ENCODE measurements at regions not wholly inside any gene's neighbourhood (a gene's known extent, or its start where the extent isn't known, plus 50 kb on each side); places are given as distances from the start of the nearest gene placed in this dataset.

- DNase-seq: no peak
- TF ChIP-seq POLR2A (IDR thresholded peaks at IDR 0.05; ENCODE audit: low read length): no peak
- no peak for TF ChIP-seq GATA1 (IDR thresholded peaks at IDR 0.05; ENCODE audit: low read depth, low read length)
Observed at GRCh38 chr19:31761281-31761913, 412.2 kb upstream of the TSHZ3 start.

DNA sequence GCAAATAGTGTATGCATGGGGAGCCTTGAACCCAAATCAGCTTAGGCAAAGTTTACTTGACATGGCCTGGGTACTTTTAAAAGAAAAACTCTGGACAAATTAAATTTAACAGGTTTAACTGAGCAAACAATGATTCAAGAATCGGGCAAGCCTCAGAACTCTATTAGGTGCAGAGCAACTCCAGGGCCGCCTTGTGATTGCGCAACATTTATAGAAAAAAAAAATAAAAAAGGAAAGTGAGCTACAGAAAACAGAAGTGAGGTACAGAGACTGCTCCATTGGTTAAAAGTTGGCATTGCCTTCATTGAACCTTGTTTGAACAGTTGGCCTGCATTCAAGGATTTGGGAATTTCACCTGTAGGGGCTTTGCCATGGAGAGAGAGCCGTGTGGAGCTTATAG, 421.0 kb upstream of the TSHZ3 start:
- no peak for DNase-seq
- no peak for TF ChIP-seq GATA1 (IDR thresholded peaks at IDR 0.05; ENCODE audit: low read depth, low read length)
- TF ChIP-seq POLR2A (IDR thresholded peaks at IDR 0.05; ENCODE audit: low read length): no peak

DNA sequence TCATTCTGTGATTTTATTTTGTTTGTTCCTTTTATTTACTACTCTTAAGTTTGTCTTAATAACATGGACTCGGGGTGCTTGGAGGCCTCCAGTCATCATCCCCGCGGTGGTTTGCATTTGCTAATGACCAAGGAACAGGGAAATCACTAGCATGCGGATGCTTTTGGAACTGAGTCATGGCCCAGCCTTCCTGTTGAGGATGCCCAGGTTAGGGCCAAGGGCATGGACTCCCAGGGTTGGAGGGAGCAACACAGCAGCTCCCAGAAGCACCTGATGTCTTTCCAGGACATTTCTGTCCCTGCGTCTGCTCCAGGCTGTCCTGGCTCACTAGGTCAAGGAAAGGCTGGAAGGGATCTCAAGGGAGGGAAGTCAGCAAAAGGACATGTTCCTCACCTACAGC, 423.7 kb upstream of the TSHZ3 start:
- no peak for DNase-seq

DNA sequence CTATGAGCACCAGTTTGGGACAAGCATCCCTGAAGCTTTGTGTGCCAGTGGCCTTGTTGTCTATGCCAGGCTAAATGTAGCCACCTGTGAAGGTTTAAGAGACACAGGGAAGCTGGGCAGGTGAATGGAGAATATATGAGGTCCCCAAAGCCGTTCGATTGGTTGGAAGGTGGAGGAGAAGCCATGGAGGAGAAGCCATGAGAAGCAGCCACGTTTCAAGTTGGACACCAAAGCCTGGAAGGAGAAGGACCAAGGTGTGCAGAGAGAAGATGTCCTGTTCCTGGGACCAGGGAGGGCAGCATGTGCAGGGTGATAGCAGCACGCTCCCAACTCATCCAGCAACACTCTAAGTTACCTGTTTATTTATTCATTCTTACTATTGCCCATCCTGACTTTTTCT, 432.3 kb upstream of the TSHZ3 start:
- TF ChIP-seq GATA1 (IDR thresholded peaks at IDR 0.05; ENCODE audit: low read depth, low read length) (no peak), POLR2A (IDR thresholded peaks at IDR 0.05; ENCODE audit: low read length) (no peak)

More for the DNA sequence above, 423.7 kb upstream of the TSHZ3 start:
- TF ChIP-seq GATA1 (IDR thresholded peaks at IDR 0.05; ENCODE audit: low read depth, low read length) (no peak), POLR2A (IDR thresholded peaks at IDR 0.05; ENCODE audit: low read length) (no peak)

GRCh38 chr19:31783592-31783991, 434.4 kb upstream of the TSHZ3 start:
- TF ChIP-seq GATA1 (IDR thresholded peaks at IDR 0.05; ENCODE audit: low read depth, low read length): no peak
- no peak for TF ChIP-seq POLR2A (IDR thresholded peaks at IDR 0.05; ENCODE audit: low read length)
- no peak for DNase-seq

More for the DNA sequence above, 432.3 kb upstream of the TSHZ3 start:
- DNase-seq: no peak

- no peak for TF ChIP-seq POLR2A (IDR thresholded peaks at IDR 0.05; ENCODE audit: low read length)
- TF ChIP-seq GATA1 (IDR thresholded peaks at IDR 0.05; ENCODE audit: low read depth, low read length): no peak
- no peak for DNase-seq
Observed at GRCh38 chr19:31784671-31785101, 435.4 kb upstream of the TSHZ3 start.

- no peak for DNase-seq
- TF ChIP-seq GATA1 (IDR thresholded peaks at IDR 0.05; ENCODE audit: low read depth, low read length) (no peak), POLR2A (IDR thresholded peaks at IDR 0.05; ENCODE audit: low read length) (no peak)
Observed at GRCh38 chr19:31801611-31802010, 452.4 kb upstream of the TSHZ3 start.

GRCh38 chr19:31803835-31804446, 454.7 kb upstream of the TSHZ3 start:
- DNase-seq: no peak
- no peak for TF ChIP-seq GATA1 (IDR thresholded peaks at IDR 0.05; ENCODE audit: low read depth, low read length)
- no peak for TF ChIP-seq POLR2A (IDR thresholded peaks at IDR 0.05; ENCODE audit: low read length)

- DNase-seq: no peak
- TF ChIP-seq POLR2A (IDR thresholded peaks at IDR 0.05; ENCODE audit: low read length): no peak
- TF ChIP-seq GATA1 (IDR thresholded peaks at IDR 0.05; ENCODE audit: low read depth, low read length): no peak
Observed at GRCh38 chr19:31804668-31805067, 455.4 kb upstream of the TSHZ3 start.

- DNase-seq: no peak
- TF ChIP-seq GATA1 (IDR thresholded peaks at IDR 0.05; ENCODE audit: low read depth, low read length) (no peak), POLR2A (IDR thresholded peaks at IDR 0.05; ENCODE audit: low read length) (no peak)
Observed at GRCh38 chr19:31810536-31811109, 461.4 kb upstream of the TSHZ3 start.

GRCh38 chr19:31817971-31818797, 468.9 kb upstream of the TSHZ3 start:
- DNase-seq: no peak
- TF ChIP-seq POLR2A (IDR thresholded peaks at IDR 0.05; ENCODE audit: low read length): no peak
- TF ChIP-seq GATA1 (IDR thresholded peaks at IDR 0.05; ENCODE audit: low read depth, low read length): no peak

DNA sequence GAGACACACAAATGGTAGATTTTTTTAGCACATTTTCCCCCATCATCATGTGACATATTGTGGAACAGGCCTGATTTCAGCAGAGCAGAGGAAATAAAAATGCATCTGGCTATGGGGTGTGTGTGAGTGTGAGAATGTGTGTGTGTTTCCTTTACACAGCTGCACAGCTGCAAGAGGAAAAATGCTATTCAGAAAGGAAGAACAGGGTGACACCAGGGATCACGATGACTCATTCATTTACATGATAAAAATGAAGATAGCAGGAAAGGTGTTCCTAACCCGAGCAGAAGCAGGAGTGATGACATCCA, 469.5 kb upstream of the TSHZ3 start:
- DNase-seq: no peak
- TF ChIP-seq GATA1 (IDR thresholded peaks at IDR 0.05; ENCODE audit: low read depth, low read length): no peak
- TF ChIP-seq POLR2A (IDR thresholded peaks at IDR 0.05; ENCODE audit: low read length): no peak

- no peak for DNase-seq
- TF ChIP-seq POLR2A (IDR thresholded peaks at IDR 0.05; ENCODE audit: low read length) (no peak), GATA1 (IDR thresholded peaks at IDR 0.05; ENCODE audit: low read depth, low read length) (no peak)
Observed at GRCh38 chr19:31819837-31820236, 470.6 kb upstream of the TSHZ3 start.

- no peak for TF ChIP-seq POLR2A (IDR thresholded peaks at IDR 0.05; ENCODE audit: low read length)
- TF ChIP-seq GATA1 (IDR thresholded peaks at IDR 0.05; ENCODE audit: low read depth, low read length): no peak
- DNase-seq: no peak
Observed at GRCh38 chr19:31821346-31821745, 472.1 kb upstream of the TSHZ3 start.
